IgD-negative memory B cell (primary cell): ENCODE measurements at regions not wholly inside any gene's neighbourhood (a gene's known extent, or its start where the extent isn't known, plus 50 kb on each side); places are given as distances from the start of the nearest gene placed in this dataset.
A peak's percentile ranks its signal among the peaks of the same experiment; 100 is the strongest.

Experiments
- H3K27ac Mint-ChIP-seq, 3 donors: one replicate each; pipeline ENCODE4 v1.8.0; 2020 to 2022; ENCODE audit warnings: mild to moderate bottlenecking in 3 of 3, mixed read lengths in 3 of 3, moderate library complexity in 1 of 3
- H3K27me3 Mint-ChIP-seq: one replicate; pipeline ENCODE4 v1.8.0; 2021; ENCODE audit warnings: mixed read lengths
- H3K36me3 Mint-ChIP-seq: one replicate; pipeline ENCODE4 v1.8.0; 2020; ENCODE audit warnings: mild to moderate bottlenecking, mixed read lengths
- H3K4me1 Mint-ChIP-seq, 3 donors: one replicate each; pipeline ENCODE4 v1.8.0; 2020 to 2022; ENCODE audit warnings: mixed read lengths in 3 of 3, mild to moderate bottlenecking in 1 of 3
- H3K4me3 Mint-ChIP-seq, 4 donors: one replicate each; pipeline ENCODE4 v1.8.0; 2020 to 2022; ENCODE audit warnings: mild to moderate bottlenecking in 4 of 4, mixed read lengths in 4 of 4, moderate library complexity in 3 of 4
- H3K9me3 Mint-ChIP-seq, 3 donors: one replicate each; pipeline ENCODE4 v1.8.0; 2020 to 2021; ENCODE audit warnings: mixed read lengths in 3 of 3, mild to moderate bottlenecking in 1 of 3

- Mint-ChIP-seq H3K27me3 (no peaks in the 10 kb centered on the region), H3K36me3 (peaks cover 2% of the 10 kb centered on the region), H3K4me3 (no peak overlapping the region), H3K27ac (no peak overlapping the region), H3K4me1 (no peaks in the 10 kb centered on the region), H3K9me3 (no peaks in the 10 kb centered on the region)
These were observed 1432.4 kb upstream of the ATXN8OS start for GRCh38 chr13:68675209-68675608.

- Mint-ChIP-seq H3K4me3 (no peak overlapping the region), H3K27me3 (no peaks in the 10 kb centered on the region), H3K9me3 (no peaks in the 10 kb centered on the region), H3K27ac (peak overlapping the region in 1 of 3 donors; percentile 69), H3K36me3 (no peaks in the 10 kb centered on the region), H3K4me1 (no peaks in the 10 kb centered on the region)
These were observed 1437.7 kb upstream of the PCDH9 start for GRCh38 chr13:68667863-68668262.

GRCh38 chr13:68666774-68667397 lies 1436.8 kb upstream of the PCDH9 start:
- Mint-ChIP-seq H3K36me3 (no peaks in the 10 kb centered on the region), H3K27me3 (no peaks in the 10 kb centered on the region), H3K27ac (no peak overlapping the region), H3K4me3 (no peak overlapping the region), H3K9me3 (no peaks in the 10 kb centered on the region), H3K4me1 (no peaks in the 10 kb centered on the region)

- Mint-ChIP-seq H3K27me3 (no peaks in the 10 kb centered on the region), H3K4me3 (no peak overlapping the region), H3K27ac (no peak overlapping the region), H3K36me3 (no peaks in the 10 kb centered on the region), H3K4me1 (peaks cover 0 to 4% (median 0%) of the 10 kb centered on the region in 3 donors), H3K9me3 (no peaks in the 10 kb centered on the region)
These were observed 1415.7 kb upstream of the PCDH9 start for GRCh38 chr13:68645814-68646213.

- Mint-ChIP-seq H3K4me3 (no peak overlapping the region), H3K9me3 (no peaks in the 10 kb centered on the region), H3K27me3 (no peaks in the 10 kb centered on the region), H3K36me3 (no peaks in the 10 kb centered on the region), H3K4me1 (peaks cover 0 to 4% (median 0%) of the 10 kb centered on the region in 3 donors), H3K27ac (no peak overlapping the region)
These were observed 1414.5 kb upstream of the PCDH9 start for GRCh38 chr13:68644611-68645010.

GRCh38 chr13:68636784-68637183 lies 1406.6 kb upstream of the PCDH9 start:
- Mint-ChIP-seq H3K27ac (no peak overlapping the region), H3K36me3 (no peaks in the 10 kb centered on the region), H3K4me3 (no peak overlapping the region), H3K27me3 (no peaks in the 10 kb centered on the region), H3K4me1 (no peaks in the 10 kb centered on the region), H3K9me3 (no peaks in the 10 kb centered on the region)

GRCh38 chr13:68628994-68629393 lies 1398.9 kb upstream of the PCDH9 start:
- no peaks in the 10 kb centered on the region for H3K9me3 Mint-ChIP-seq
- no peaks in the 10 kb centered on the region for H3K36me3 Mint-ChIP-seq
- H3K27ac Mint-ChIP-seq, result no peak overlapping the region
- H3K4me1 Mint-ChIP-seq, result peaks cover 2 to 5% (median 5%) of the 10 kb centered on the region in 3 donors
- H3K4me3 Mint-ChIP-seq, result no peak overlapping the region
- H3K27me3 Mint-ChIP-seq, result no peaks in the 10 kb centered on the region

GRCh38 chr13:68627379-68627778 lies 1397.2 kb upstream of the PCDH9 start:
- no peaks in the 10 kb centered on the region for H3K27me3 Mint-ChIP-seq
- no peak overlapping the region for H3K4me3 Mint-ChIP-seq
- H3K9me3 Mint-ChIP-seq, result no peaks in the 10 kb centered on the region
- no peak overlapping the region for H3K27ac Mint-ChIP-seq
- H3K36me3 Mint-ChIP-seq, result no peaks in the 10 kb centered on the region
- H3K4me1 Mint-ChIP-seq, result peaks cover 2 to 5% (median 5%) of the 10 kb centered on the region in 3 donors

- H3K4me1 Mint-ChIP-seq, result no peaks in the 10 kb centered on the region
- peaks cover 2% of the 10 kb centered on the region for H3K36me3 Mint-ChIP-seq
These were observed 1386.6 kb upstream of the PCDH9 start for GRCh38 chr13:68616600-68617222.

GRCh38 chr13:68609661-68610060 lies 1379.5 kb upstream of the PCDH9 start:
- Mint-ChIP-seq H3K4me3 (no peak overlapping the region), H3K9me3 (peaks cover 0 to 4% (median 4%) of the 10 kb centered on the region in 3 donors), H3K36me3 (no peaks in the 10 kb centered on the region), H3K27ac (no peak overlapping the region), H3K27me3 (no peaks in the 10 kb centered on the region), H3K4me1 (peaks cover 0 to 2% (median 0%) of the 10 kb centered on the region in 3 donors)

More at GRCh38 chr13:68616600-68617222, 1386.6 kb upstream of the PCDH9 start:
- Mint-ChIP-seq H3K9me3 (peaks cover 0 to 2% (median 0%) of the 10 kb centered on the region in 3 donors), H3K27me3 (no peaks in the 10 kb centered on the region), H3K4me3 (no peak overlapping the region), H3K27ac (no peak overlapping the region)

- Mint-ChIP-seq H3K9me3 (peaks cover 0 to 4% (median 4%) of the 10 kb centered on the region in 3 donors), H3K27ac (no peak overlapping the region), H3K4me3 (no peak overlapping the region), H3K36me3 (no peaks in the 10 kb centered on the region), H3K27me3 (no peaks in the 10 kb centered on the region), H3K4me1 (peaks cover 0 to 2% (median 0%) of the 10 kb centered on the region in 3 donors)
These were observed 1378.0 kb upstream of the PCDH9 start for GRCh38 chr13:68608147-68608546.

- no peak overlapping the region for H3K27ac Mint-ChIP-seq
- no peaks in the 10 kb centered on the region for H3K27me3 Mint-ChIP-seq
- H3K9me3 Mint-ChIP-seq, result peaks cover 0 to 3% (median 0%) of the 10 kb centered on the region in 3 donors
- peaks cover 5 to 8% (median 6%) of the 10 kb centered on the region in 3 donors for H3K4me1 Mint-ChIP-seq
- H3K4me3 Mint-ChIP-seq, result no peak overlapping the region
- H3K36me3 Mint-ChIP-seq, result no peaks in the 10 kb centered on the region
These were observed 1367.5 kb upstream of the PCDH9 start for GRCh38 chr13:68597641-68598040.

GRCh38 chr13:68588623-68589022 lies 1358.5 kb upstream of the PCDH9 start:
- peak overlapping the region; percentile 2 to 83 (median 64) for H3K4me3 Mint-ChIP-seq
- peak overlapping the region; percentile 4 to 91 (median 88) for H3K27ac Mint-ChIP-seq
- H3K9me3 Mint-ChIP-seq, result peaks cover 2 to 3% (median 2%) of the 10 kb centered on the region in 3 donors
- H3K27me3 Mint-ChIP-seq, result no peaks in the 10 kb centered on the region
- peaks cover 5 to 20% (median 11%) of the 10 kb centered on the region in 3 donors for H3K4me1 Mint-ChIP-seq
- no peaks in the 10 kb centered on the region for H3K36me3 Mint-ChIP-seq

GRCh38 chr13:68584776-68585175 lies 1354.6 kb upstream of the PCDH9 start:
- H3K9me3 Mint-ChIP-seq, result no peaks in the 10 kb centered on the region
- H3K36me3 Mint-ChIP-seq, result no peaks in the 10 kb centered on the region
- peaks cover 5 to 23% (median 21%) of the 10 kb centered on the region in 3 donors for H3K4me1 Mint-ChIP-seq
- no peak overlapping the region for H3K27ac Mint-ChIP-seq
- no peak overlapping the region for H3K4me3 Mint-ChIP-seq
- H3K27me3 Mint-ChIP-seq, result no peaks in the 10 kb centered on the region

- Mint-ChIP-seq H3K27ac (no peak overlapping the region), H3K36me3 (no peaks in the 10 kb centered on the region), H3K4me3 (no peak overlapping the region), H3K9me3 (peaks cover 0 to 3% (median 0%) of the 10 kb centered on the region in 3 donors), H3K4me1 (peaks cover 0 to 4% (median 3%) of the 10 kb centered on the region in 3 donors), H3K27me3 (no peaks in the 10 kb centered on the region)
These were observed 1343.9 kb upstream of the PCDH9 start for GRCh38 chr13:68574053-68574452.
